ENCODE measurements at regions not wholly inside any gene's neighbourhood (a gene's known extent, or its start where the extent isn't known, plus 50 kb on each side); places are given as distances from the start of the nearest gene placed in this dataset.

DNA sequence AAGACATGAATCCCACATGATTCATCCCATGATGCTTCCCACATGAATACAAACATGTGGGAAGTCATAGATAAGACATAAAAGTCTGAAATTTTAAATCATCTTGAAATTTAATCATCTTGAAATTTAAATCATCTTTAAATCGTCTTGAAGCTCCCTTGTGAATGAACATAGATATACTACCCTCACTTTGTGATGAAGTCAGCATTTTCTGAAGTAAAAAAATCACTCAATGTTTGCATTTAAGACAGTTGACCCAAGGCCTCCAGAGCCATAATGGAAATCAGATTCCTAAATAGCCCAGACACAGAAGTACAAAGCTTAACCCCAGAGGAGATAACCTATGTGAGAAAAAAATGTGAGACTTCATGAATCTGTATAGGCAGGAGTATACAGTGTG, 279.4 kb downstream of the ZBBX start:
- TF ChIP-seq TAF1 (IDR thresholded peaks at IDR 0.05; ENCODE audit: borderline replicate concordance, low read depth, low read length), result no peak
- TF ChIP-seq POLR2AphosphoS5 (IDR thresholded peaks at IDR 0.05; ENCODE audit: low read depth, low read length), result no peak
- TF ChIP-seq POLR2A (IDR thresholded peaks at IDR 0.05; ENCODE audit: low read depth, low read length), result no peak
- DNase-seq (ENCODE audit: insufficient read length) (no peak), FAIRE-seq (no peak)

DNA sequence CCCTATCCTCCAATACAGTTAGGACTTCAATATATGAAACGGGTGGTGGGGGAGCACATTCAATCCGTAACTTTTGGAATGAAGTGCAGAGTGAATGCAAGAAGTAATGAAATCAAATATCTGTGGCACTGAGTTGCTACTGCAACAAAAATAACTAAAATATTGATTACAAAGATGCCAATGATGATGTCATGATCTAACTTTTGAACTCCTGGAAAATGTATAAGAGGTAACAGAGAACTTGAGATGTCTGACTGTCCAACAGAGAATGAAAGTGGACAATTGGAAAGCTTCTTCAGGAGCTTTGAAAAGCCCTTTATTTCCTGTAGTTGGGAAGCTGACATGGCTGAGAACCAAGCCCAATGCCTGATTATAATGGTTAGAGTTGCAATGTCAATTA, 279.9 kb downstream of the ZBBX start:
- DNase-seq (ENCODE audit: insufficient read length) (no peak), FAIRE-seq (no peak)
- no peak for TF ChIP-seq POLR2AphosphoS5 (IDR thresholded peaks at IDR 0.05; ENCODE audit: low read depth, low read length)
- no peak for TF ChIP-seq TAF1 (IDR thresholded peaks at IDR 0.05; ENCODE audit: borderline replicate concordance, low read depth, low read length)
- no peak for TF ChIP-seq POLR2A (IDR thresholded peaks at IDR 0.05; ENCODE audit: low read depth, low read length)

DNA sequence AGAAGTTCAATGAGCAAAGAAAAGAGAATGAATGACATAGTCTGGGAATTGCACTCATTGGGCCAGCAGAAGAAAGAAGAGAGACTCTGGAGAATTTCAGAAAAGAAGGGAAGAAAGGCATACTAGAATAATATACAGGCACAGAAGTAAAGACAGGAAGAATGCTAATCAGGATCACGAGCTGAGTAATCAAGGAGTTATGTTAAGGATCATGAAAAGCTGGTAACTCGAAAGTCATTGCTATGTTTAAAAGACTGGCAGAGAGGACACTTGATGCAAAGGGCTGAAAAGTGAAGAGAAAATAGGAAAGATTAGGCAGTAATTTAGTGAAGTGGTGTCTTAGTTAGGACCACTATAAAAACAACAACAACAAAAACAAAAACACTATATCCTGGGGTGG, 284.1 kb downstream of the ZBBX start:
- TF ChIP-seq POLR2A (IDR thresholded peaks at IDR 0.05; ENCODE audit: low read depth, low read length) (no peak), POLR2AphosphoS5 (IDR thresholded peaks at IDR 0.05; ENCODE audit: low read depth, low read length) (no peak), TAF1 (IDR thresholded peaks at IDR 0.05; ENCODE audit: borderline replicate concordance, low read depth, low read length) (no peak)

DNA sequence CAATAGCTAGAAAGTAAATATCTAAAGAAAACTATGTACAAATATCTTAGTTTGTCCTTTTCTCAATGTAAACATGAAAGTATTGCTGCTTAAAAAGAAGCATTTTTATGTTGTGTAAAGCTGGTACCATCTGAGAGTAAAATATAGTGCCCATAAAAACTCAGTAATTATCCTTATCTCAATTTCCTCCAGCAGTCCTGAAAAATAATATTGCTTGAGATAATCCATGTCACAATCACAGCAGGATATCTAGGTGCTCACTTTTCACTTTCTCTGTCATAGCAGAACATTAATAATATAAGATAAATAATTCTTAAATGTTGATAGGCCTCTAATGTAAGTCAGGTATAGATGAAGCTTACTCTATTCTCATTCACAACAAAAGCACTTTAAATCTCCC, 285.5 kb downstream of the ZBBX start:
- TF ChIP-seq POLR2A (IDR thresholded peaks at IDR 0.05; ENCODE audit: low read depth, low read length) (no peak), TAF1 (IDR thresholded peaks at IDR 0.05; ENCODE audit: borderline replicate concordance, low read depth, low read length) (no peak), POLR2AphosphoS5 (IDR thresholded peaks at IDR 0.05; ENCODE audit: low read depth, low read length) (no peak)
- FAIRE-seq, result no peak
- DNase-seq (ENCODE audit: insufficient read length), result no peak

More for the DNA sequence above, 284.1 kb downstream of the ZBBX start:
- FAIRE-seq (no peak), DNase-seq (ENCODE audit: insufficient read length) (no peak)

DNA sequence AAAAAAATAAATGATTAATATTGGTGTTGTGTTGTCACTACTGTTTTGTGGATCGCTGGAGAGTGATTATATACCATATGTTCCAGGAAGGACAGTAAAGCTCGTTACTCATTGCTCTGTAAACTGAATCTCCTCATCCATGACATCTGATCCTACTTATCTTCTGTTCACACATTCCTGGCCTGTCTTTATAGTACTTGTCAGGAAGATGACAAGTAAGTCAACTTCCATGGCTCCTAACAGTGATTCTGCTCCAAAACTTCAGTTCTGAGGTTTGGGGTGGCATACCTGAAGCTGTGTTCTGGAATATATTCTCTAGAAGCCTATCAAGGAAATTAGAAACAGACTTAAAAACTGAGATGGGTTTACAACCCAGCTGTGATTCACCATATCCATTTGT, 288.9 kb downstream of the ZBBX start:
- no peak for FAIRE-seq
- DNase-seq (ENCODE audit: insufficient read length), result no peak
- TF ChIP-seq POLR2AphosphoS5 (IDR thresholded peaks at IDR 0.05; ENCODE audit: low read depth, low read length) (no peak), POLR2A (IDR thresholded peaks at IDR 0.05; ENCODE audit: low read depth, low read length) (no peak), TAF1 (IDR thresholded peaks at IDR 0.05; ENCODE audit: borderline replicate concordance, low read depth, low read length) (no peak)

DNA sequence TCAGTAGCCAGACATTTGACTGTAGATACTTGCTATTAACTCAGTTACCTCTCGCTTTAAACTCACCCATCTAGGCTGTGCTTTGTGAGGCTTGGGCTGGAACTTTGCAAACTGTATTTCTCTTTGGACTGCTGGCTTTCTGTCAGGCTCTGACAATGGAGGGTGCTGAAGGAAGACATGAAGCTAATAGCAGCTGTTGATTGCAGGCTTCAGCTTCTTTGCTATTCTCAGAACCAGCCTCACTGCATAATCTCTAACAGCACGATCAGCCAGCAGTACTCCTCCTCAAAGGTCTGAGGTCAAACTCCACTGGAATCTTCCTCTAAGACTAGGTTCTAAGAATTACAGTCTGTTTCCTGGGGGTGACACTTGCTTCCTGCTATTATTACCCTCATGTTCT, 295.6 kb downstream of the ZBBX start:
- no peak for TF ChIP-seq TAF1 (IDR thresholded peaks at IDR 0.05; ENCODE audit: borderline replicate concordance, low read depth, low read length)
- TF ChIP-seq POLR2A (IDR thresholded peaks at IDR 0.05; ENCODE audit: low read depth, low read length), result no peak
- TF ChIP-seq POLR2AphosphoS5 (IDR thresholded peaks at IDR 0.05; ENCODE audit: low read depth, low read length), result no peak
- FAIRE-seq, result no peak
- DNase-seq (ENCODE audit: insufficient read length), result no peak

DNA sequence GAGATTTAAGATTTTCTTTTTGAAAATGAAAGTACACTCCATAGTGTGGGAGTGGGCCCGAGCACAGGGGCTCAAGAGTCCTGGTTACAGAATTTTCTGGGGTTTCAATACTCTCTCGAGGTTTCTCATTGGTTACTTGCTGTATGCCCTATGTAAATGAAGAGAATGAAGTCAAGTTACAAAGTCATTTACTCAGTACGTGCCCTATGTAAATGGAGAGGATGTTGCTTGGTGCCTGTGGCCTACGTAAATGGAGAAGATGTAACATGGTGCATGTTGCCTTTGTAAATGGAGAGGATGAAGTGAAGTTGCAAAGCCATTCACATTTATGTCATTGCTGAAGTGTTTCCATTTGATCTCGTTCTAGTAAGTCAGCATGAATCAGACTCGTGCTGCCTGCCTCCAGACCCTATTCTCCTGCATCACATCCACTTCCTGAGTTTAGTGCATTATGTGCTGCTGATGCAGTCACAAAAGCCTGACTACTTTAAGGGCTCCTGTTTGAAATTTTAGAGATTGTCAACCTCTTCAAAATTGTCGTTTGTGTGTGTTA, 302.0 kb downstream of the ZBBX start:
- TF ChIP-seq POLR2AphosphoS5 (IDR thresholded peaks at IDR 0.05; ENCODE audit: low read depth, low read length), result no peak
- no peak for TF ChIP-seq POLR2A (IDR thresholded peaks at IDR 0.05; ENCODE audit: low read depth, low read length)
- TF ChIP-seq TAF1 (IDR thresholded peaks at IDR 0.05; ENCODE audit: borderline replicate concordance, low read depth, low read length), result no peak
- DNase-seq (ENCODE audit: insufficient read length), result no peak
- FAIRE-seq, result peak; percentile 42

DNA sequence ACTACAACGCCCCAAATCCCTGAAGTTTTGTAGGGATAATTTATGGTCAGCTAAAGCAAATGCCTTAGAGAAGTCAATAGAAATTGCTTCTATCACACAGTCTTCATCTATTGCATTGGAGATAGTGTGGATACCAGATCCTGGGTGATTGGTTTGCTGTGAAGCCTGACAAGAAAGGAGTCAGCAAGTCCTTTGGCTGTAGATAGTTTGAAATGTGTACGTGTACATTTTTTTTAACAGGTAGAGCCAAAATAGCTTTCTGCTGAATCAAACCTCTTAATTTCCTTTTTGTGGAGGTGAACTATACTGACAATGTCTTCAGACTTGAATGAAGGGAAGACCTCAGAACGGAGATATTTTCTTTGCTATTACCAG, 312.3 kb downstream of the ZBBX start:
- DNase-seq (ENCODE audit: insufficient read length) (no peak), FAIRE-seq (no peak)
- TF ChIP-seq POLR2AphosphoS5 (IDR thresholded peaks at IDR 0.05; ENCODE audit: low read depth, low read length), result no peak
- TF ChIP-seq TAF1 (IDR thresholded peaks at IDR 0.05; ENCODE audit: borderline replicate concordance, low read depth, low read length), result no peak

DNA sequence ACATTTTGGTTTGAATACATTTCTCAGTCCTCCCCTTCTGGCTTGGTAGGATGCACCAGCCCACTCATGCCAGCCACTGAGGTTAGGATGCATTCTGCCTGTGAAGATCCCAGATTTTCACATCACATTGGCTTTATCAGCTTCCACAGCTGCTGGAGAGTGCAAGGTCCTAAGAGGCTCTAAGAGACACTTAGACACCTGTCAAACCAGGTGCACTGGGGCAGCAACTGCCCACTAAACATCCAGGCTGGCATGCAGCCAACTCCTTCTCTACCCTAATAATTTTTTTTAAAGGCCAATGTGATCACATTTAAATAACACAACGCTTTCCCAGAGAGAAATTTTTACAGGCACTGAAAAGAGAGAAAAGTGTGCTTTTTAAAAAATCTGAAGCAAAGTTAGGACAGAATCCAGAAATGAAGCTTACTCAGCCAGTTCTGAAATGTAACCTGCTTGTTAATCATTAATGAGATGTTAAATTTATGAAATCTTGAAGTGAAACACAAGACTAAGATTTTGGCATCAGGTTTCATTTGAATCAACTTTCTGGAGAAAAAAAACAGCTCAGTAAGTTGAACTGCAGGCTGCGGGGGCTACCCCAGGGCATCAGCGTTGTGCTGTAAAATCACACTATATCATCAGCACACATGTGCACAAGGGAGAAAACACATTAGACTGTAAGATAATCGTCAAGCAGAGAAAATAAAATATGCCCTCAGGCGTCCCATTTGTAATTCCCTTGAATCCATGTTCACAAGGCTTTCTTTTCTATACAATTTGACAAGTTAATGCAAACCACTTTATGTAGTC, 312.9 kb downstream of the ZBBX start:
- FAIRE-seq, result no peak
- no peak for DNase-seq (ENCODE audit: insufficient read length)
- TF ChIP-seq POLR2A (IDR thresholded peaks at IDR 0.05; ENCODE audit: low read depth, low read length), result no peak

DNA sequence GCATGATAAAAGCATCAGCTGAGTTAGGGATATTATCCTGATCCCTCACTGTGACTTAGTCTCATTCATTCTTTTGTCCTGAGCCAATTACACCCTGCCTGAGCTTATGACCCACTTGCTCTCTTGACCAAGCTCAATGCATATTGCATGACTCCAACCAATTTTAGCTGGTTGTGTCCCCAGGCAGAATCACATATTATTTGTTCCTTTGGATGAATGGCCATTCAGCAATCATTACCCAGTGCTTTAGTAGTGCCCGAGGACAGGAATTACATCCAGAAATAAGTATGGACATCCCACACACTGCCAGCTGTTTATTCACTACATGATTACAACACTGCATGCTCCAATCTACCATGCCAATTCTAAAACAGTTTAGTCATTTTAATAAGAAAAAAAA, 322.5 kb downstream of the ZBBX start:
- TF ChIP-seq POLR2A (IDR thresholded peaks at IDR 0.05; ENCODE audit: low read depth, low read length) (no peak), POLR2AphosphoS5 (IDR thresholded peaks at IDR 0.05; ENCODE audit: low read depth, low read length) (no peak), TAF1 (IDR thresholded peaks at IDR 0.05; ENCODE audit: borderline replicate concordance, low read depth, low read length) (no peak)
- DNase-seq (ENCODE audit: insufficient read length) (no peak), FAIRE-seq (no peak)

DNA sequence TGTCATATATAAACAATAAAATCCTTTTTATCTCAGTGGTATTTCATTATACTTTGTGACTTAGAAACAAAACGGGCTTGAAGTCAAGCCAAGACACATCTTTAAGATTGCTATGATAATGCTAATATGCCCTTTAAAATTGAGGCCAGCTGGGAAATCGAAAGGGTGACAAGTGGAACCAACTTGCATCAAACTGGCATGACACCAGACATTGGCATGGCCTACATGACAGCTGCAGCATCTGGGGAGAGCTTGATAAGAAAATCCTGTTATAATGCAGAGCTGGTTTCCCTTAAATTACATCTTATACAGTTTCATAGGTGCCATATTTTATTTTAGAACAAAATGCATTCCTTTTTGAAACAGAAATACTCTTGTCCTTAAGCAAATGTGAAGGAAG, 325.2 kb downstream of the ZBBX start:
- TF ChIP-seq TAF1 (IDR thresholded peaks at IDR 0.05; ENCODE audit: borderline replicate concordance, low read depth, low read length) (no peak), POLR2A (IDR thresholded peaks at IDR 0.05; ENCODE audit: low read depth, low read length) (no peak), POLR2AphosphoS5 (IDR thresholded peaks at IDR 0.05; ENCODE audit: low read depth, low read length) (no peak)
- FAIRE-seq, result no peak
- DNase-seq (ENCODE audit: insufficient read length), result no peak

DNA sequence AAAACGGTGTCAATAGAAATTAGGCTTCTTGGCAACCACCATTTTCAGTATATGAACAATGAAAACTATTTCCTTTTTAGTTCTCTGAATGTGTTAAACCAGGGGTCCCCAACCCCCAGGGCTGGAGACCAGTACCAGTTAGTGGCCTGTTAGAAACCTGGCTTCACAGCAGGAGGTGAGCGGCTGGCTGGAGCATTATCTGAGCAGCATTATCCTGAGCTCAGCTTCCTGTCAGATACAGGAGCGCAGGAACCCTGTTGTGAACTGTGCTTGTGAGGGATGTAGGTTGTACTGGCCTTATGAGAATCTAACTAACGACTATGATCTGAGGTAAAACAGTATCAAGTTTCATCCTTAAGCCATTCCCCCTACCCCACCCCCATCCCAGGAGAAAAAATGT, 328.7 kb downstream of the ZBBX start:
- FAIRE-seq (no peak), DNase-seq (ENCODE audit: insufficient read length) (no peak)
- TF ChIP-seq POLR2A (IDR thresholded peaks at IDR 0.05; ENCODE audit: low read depth, low read length), result no peak
- no peak for TF ChIP-seq TAF1 (IDR thresholded peaks at IDR 0.05; ENCODE audit: borderline replicate concordance, low read depth, low read length)
- no peak for TF ChIP-seq POLR2AphosphoS5 (IDR thresholded peaks at IDR 0.05; ENCODE audit: low read depth, low read length)

Measured in GM12892 (cell line).